ENCODE measurements at regions not wholly inside any gene's neighbourhood (a gene's known extent, or its start where the extent isn't known, plus 50 kb on each side); places are given as distances from the start of the nearest gene placed in this dataset.

GRCh38 chr7:144910411-144910810 lies 74.6 kb upstream of the TPK1 start:
- Mint-ChIP-seq H3K9me3 (no peaks in the 10 kb centered on the region), H3K27ac (no peak overlapping the region), H3K27me3 (no peaks in the 10 kb centered on the region), H3K4me1 (ENCODE audit: low read depth) (peaks cover 13% of the 10 kb centered on the region), H3K36me3 (ENCODE audit: low read depth) (no peaks in the 10 kb centered on the region), H3K4me3 (no peak overlapping the region)
- DNase-seq = no peak

- no peak overlapping the region for H3K4me3 Mint-ChIP-seq
- H3K27ac Mint-ChIP-seq = no peak overlapping the region
- no peak for DNase-seq
- no peaks in the 10 kb centered on the region for H3K27me3 Mint-ChIP-seq
- H3K9me3 Mint-ChIP-seq = no peaks in the 10 kb centered on the region
- H3K36me3 Mint-ChIP-seq (ENCODE audit: low read depth) = no peaks in the 10 kb centered on the region
- peaks cover 13% of the 10 kb centered on the region for H3K4me1 Mint-ChIP-seq (ENCODE audit: low read depth)
Measured at GRCh38 chr7:144908943-144909556, 73.2 kb upstream of the TPK1 start.

- H3K9me3 Mint-ChIP-seq = no peaks in the 10 kb centered on the region
- no peaks in the 10 kb centered on the region for H3K36me3 Mint-ChIP-seq (ENCODE audit: low read depth)
- H3K4me1 Mint-ChIP-seq (ENCODE audit: low read depth) = peaks cover 13% of the 10 kb centered on the region
- no peak overlapping the region for H3K27ac Mint-ChIP-seq
- peaks cover 2% of the 10 kb centered on the region for H3K27me3 Mint-ChIP-seq
- DNase-seq = no peak
- no peak overlapping the region for H3K4me3 Mint-ChIP-seq
Measured at GRCh38 chr7:144908324-144908723, 72.5 kb upstream of the TPK1 start.

GRCh38 chr7:144907577-144907976 lies 71.7 kb upstream of the TPK1 start:
- Mint-ChIP-seq H3K9me3 (no peaks in the 10 kb centered on the region), H3K4me3 (no peak overlapping the region), H3K27me3 (peaks cover 2% of the 10 kb centered on the region), H3K4me1 (ENCODE audit: low read depth) (peaks cover 13% of the 10 kb centered on the region), H3K27ac (no peak overlapping the region), H3K36me3 (ENCODE audit: low read depth) (no peaks in the 10 kb centered on the region)
- no peak for DNase-seq

GRCh38 chr7:144903201-144903600 lies 67.3 kb upstream of the TPK1 start:
- Mint-ChIP-seq H3K27ac (no peak overlapping the region), H3K27me3 (peaks cover 2% of the 10 kb centered on the region), H3K36me3 (ENCODE audit: low read depth) (no peaks in the 10 kb centered on the region), H3K4me3 (no peak overlapping the region), H3K4me1 (ENCODE audit: low read depth) (peaks cover 8% of the 10 kb centered on the region), H3K9me3 (no peaks in the 10 kb centered on the region)
- no peak for DNase-seq

GRCh38 chr7:144892761-144893160 lies 56.9 kb upstream of the TPK1 start:
- no peaks in the 10 kb centered on the region for H3K36me3 Mint-ChIP-seq (ENCODE audit: low read depth)
- DNase-seq = no peak
- H3K9me3 Mint-ChIP-seq = no peaks in the 10 kb centered on the region
- no peak overlapping the region for H3K27ac Mint-ChIP-seq
- H3K4me1 Mint-ChIP-seq (ENCODE audit: low read depth) = no peaks in the 10 kb centered on the region
- no peak overlapping the region for H3K4me3 Mint-ChIP-seq
- no peaks in the 10 kb centered on the region for H3K27me3 Mint-ChIP-seq

Measured in activated T-cell treated with anti-CD3 and anti-CD28 coated beads, Interleukin-2, amount 50 U/mL, for 24 hours (primary cell).